ENCODE measurements at regions not wholly inside any gene's neighbourhood (a gene's known extent, or its start where the extent isn't known, plus 50 kb on each side); places are given as distances from the start of the nearest gene placed in this dataset.

DNA sequence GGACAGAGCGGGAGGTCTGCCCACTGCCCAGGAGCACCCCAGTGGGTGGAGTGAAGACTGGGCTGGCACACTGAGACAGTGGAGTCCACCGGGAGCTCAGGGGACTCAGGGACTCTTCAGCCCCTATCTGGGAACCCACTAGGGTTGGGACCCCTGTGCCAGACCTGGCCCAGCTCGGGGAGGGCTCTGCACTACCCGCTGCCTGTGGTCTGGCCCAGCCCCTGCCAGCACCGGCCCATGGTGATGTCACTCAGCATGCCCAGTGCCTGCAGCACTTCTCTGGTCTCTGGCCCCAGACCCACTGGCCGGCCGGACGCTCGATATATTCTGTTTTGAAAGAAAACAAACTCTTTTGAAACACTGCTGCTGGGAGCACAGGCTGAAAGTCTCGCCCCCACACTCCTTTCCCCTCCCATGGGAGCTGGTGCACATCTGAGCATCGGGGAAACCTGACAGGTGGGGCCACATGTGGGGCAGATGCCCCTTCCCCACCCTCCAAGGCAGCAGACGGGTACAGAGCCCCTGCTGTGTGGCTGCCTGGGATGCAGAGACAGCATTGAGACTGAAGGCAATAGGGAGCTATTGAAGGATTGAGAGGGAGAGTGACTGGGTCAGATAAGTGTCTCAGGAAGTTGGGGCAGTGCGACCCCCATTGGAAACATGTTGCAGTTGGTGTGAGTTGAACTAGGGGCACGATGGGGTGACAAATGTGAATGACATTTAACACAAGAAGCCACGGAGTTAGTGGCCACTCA, 62.9 kb downstream of the MYEOV start:
- H2BK20ac ChIP-seq (ENCODE audit: low read depth, low read length, poor library complexity, severe bottlenecking), result no peak overlapping the region
- no peak overlapping the region for H3K14ac ChIP-seq (ENCODE audit: insufficient read depth, low read length)
- no peaks in the 10 kb centered on the region for H3K27me3 ChIP-seq (ENCODE audit: insufficient read depth, low read length)
- no peaks in the 10 kb centered on the region for H3K79me1 ChIP-seq (ENCODE audit: insufficient read depth, low read depth, low read length, poor library complexity, severe bottlenecking)
- no peak overlapping the region for H3T11ph ChIP-seq (ENCODE audit: low read length)
- no peaks in the 10 kb centered on the region; a peak in 1 of 7 replicates for H3K36me3 Mint-ChIP-seq (ENCODE audit: insufficient read depth in 1 of 3, low read depth in 3 of 3)
- H3K9ac ChIP-seq (ENCODE audit: extremely low read depth, insufficient read length, low read length), result no peak overlapping the region
- no peaks in the 10 kb centered on the region for H3K79me2 ChIP-seq (ENCODE audit: insufficient read depth, low read length)
- H2AFZ ChIP-seq (ENCODE audit: low read length), result no peak overlapping the region
- 0 out of 7 replicates have a peak overlapping the region, but pooled peaks of 1 of the 3 experiments have one; percentile 57 for H3K27ac Mint-ChIP-seq
- H3K27ac ChIP-seq (ENCODE audit: insufficient read length, low read depth, low read length), result no peak overlapping the region
- peaks cover 7% of the 10 kb centered on the region; the same call in 1 of the 2 replicates for H3K27me3 Mint-ChIP-seq (ENCODE audit: low read depth)
- H2BK120ac ChIP-seq (ENCODE audit: low read depth, low read length, poor library complexity, severe bottlenecking), result no peak overlapping the region
- H3K4me1 Mint-ChIP-seq, result peaks cover 4 to 8% of the 10 kb centered on the region in 2 experiments; a peak in 3 of 4 replicates
- WGBS (ENCODE audit: extremely low coverage, insufficient read length, low lambda C conversion rate), result no CpG with 5 or more reads among the region's 15 CpGs
- no peak overlapping the region for H4K91ac ChIP-seq (ENCODE audit: insufficient read length, low read depth, low read length)
- H4K20me1 ChIP-seq (ENCODE audit: control insufficient read depth, insufficient read depth, insufficient read length), result peaks cover 4% of the 10 kb centered on the region
- no peak overlapping the region for H2BK15ac ChIP-seq (ENCODE audit: low read depth, low read length)
- H2BK5ac ChIP-seq (ENCODE audit: insufficient read length, low read length), result no peak overlapping the region
- H3K9me3 Mint-ChIP-seq, result peaks cover 5 to 10% of the 10 kb centered on the region in 2 experiments; a peak in 4 of 5 replicates
- no peak overlapping the region for H3K4ac ChIP-seq (ENCODE audit: low read depth, low read length)
- H4K8ac ChIP-seq (replicated peaks; ENCODE audit: insufficient read length, low read depth, low read length), result no peak overlapping the region
- H4K5ac ChIP-seq (ENCODE audit: insufficient read length, low read depth, low read length), result no peak overlapping the region
- H3K23ac ChIP-seq (ENCODE audit: insufficient read length, low read depth, low read length), result no peak overlapping the region
- H2AK5ac ChIP-seq (ENCODE audit: insufficient read length, low read length), result no peak overlapping the region
- H3K56ac ChIP-seq (ENCODE audit: insufficient read length, low read depth, low read length), result no peak overlapping the region
- H3K18ac ChIP-seq (ENCODE audit: insufficient read length, low read depth, low read length), result no peak overlapping the region
- no peak overlapping the region for H2BK12ac ChIP-seq (ENCODE audit: insufficient read length, low read depth, low read length)
- peak; percentile 14 for DNase-seq
- H3K23me2 ChIP-seq (ENCODE audit: insufficient read length, low read depth, low read length, poor library complexity, severe bottlenecking), result no peaks in the 10 kb centered on the region
- no peak overlapping the region for H3K4me2 ChIP-seq (ENCODE audit: insufficient read depth, insufficient read length, low read length)
- H3K4me1 ChIP-seq (ENCODE audit: insufficient read depth, low read length), result no peaks in the 10 kb centered on the region
- H3K9me3 ChIP-seq (ENCODE audit: control insufficient read depth, low read depth, low read length), result peaks cover 5% of the 10 kb centered on the region
- TF ChIP-seq, protein P1, sequence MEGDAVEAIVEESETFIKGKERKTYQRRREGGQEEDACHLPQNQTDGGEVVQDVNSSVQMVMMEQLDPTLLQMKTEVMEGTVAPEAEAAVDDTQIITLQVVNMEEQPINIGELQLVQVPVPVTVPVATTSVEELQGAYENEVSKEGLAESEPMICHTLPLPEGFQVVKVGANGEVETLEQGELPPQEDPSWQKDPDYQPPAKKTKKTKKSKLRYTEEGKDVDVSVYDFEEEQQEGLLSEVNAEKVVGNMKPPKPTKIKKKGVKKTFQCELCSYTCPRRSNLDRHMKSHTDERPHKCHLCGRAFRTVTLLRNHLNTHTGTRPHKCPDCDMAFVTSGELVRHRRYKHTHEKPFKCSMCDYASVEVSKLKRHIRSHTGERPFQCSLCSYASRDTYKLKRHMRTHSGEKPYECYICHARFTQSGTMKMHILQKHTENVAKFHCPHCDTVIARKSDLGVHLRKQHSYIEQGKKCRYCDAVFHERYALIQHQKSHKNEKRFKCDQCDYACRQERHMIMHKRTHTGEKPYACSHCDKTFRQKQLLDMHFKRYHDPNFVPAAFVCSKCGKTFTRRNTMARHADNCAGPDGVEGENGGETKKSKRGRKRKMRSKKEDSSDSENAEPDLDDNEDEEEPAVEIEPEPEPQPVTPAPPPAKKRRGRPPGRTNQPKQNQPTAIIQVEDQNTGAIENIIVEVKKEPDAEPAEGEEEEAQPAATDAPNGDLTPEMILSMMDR (conservative IDR thresholded peaks at IDR 0.05), result no peak
- H3K4me3 Mint-ChIP-seq, result no peak overlapping the region

Measured in H9 (cell line).